IPS DF 6.9 (cell line): ENCODE measurements at regions not wholly inside any gene's neighbourhood (a gene's known extent, or its start where the extent isn't known, plus 50 kb on each side); places are given as distances from the start of the nearest gene placed in this dataset.
"Not testable (repeated sequence)": the region's sequence is repeated elsewhere in the genome, so short reads cannot be mapped to it uniquely, and the experiment has no call there.

ENCODE experiments used
- DNase-seq: peaks from one replicate; pipeline ENCODE4 v3.0.0-alpha.2; 2013; ENCODE audit warnings: low read depth, low spot score
- H3K27ac ChIP-seq: one replicate; pipeline ENCODE4 v1.5.1; 2013; ENCODE audit warnings: low read length, control low read depth
- H3K27me3 ChIP-seq: 2 replicates; pipeline ENCODE4 v1.6.1; 2013; ENCODE audit warnings: mild to moderate bottlenecking, low read length; ENCODE audit not compliant: control insufficient read depth, insufficient read depth
- H3K36me3 ChIP-seq: 2 replicates; pipeline ENCODE4 v1.6.1; 2013; ENCODE audit warnings: low read length; ENCODE audit not compliant: control insufficient read depth, insufficient read depth
- H3K4me1 ChIP-seq: 2 replicates; pipeline ENCODE4 v1.6.1; 2013; ENCODE audit warnings: low read length; ENCODE audit not compliant: control insufficient read depth, insufficient read depth
- H3K4me3 ChIP-seq: 2 replicates; pipeline ENCODE4 v1.5.1; 2013; ENCODE audit warnings: mild to moderate bottlenecking, low read length
- H3K9me3 ChIP-seq: 2 replicates; pipeline ENCODE4 v1.6.1; 2013; ENCODE audit warnings: low read length, inconsistent platforms; ENCODE audit not compliant: control insufficient read depth, insufficient read depth
- WGBS: extraction: QIAGEN DNeasy Blood & Tissue Kit; methylation state at CpG from one replicate; pipeline ENCODE4 v1.1.7; 2013; ENCODE audit warnings: mixed read lengths, missing lambda C conversion rate; ENCODE audit not compliant: insufficient read length, insufficient coverage; 5-methylcytosine and 5-hydroxymethylcytosine counted together

DNA sequence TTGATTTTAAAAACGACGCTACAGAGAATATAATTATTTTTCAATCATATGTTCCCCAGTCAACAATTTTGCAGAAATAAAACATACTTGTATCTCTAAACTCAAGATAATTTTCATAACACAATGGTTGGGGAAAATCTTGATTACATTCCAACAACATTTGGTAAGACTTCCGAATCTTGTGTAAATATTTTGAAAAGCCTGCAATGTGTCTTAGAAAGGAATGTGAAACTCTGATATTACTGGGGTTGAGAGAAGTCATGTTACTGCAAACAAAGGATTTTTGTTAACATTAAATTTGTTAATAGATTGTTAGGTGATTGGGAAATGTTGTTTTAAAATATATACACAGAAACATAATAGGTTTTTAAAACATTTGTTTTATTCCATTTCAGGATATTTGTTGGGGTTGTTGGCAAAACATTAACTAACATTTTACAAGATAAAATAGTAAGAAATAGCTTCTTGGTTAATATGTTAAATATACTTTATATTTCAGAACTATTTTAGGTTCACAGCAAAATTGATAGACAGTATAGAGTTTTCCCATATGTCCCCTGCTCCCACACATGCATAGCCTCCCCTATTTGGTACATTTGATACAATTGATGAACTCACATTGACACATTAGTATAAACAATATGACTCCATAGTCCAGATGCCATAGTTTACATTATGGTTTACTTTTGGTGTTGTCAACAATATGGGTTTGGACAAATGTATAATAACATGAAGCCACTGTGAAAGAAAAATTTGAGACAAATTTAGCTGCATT is 218.6 kb upstream of the FAM47A start:
- H3K27me3 ChIP-seq: no peaks in the 10 kb centered on the region
- no CpG with 5 or more reads among the region's 3 CpGs for WGBS

DNA sequence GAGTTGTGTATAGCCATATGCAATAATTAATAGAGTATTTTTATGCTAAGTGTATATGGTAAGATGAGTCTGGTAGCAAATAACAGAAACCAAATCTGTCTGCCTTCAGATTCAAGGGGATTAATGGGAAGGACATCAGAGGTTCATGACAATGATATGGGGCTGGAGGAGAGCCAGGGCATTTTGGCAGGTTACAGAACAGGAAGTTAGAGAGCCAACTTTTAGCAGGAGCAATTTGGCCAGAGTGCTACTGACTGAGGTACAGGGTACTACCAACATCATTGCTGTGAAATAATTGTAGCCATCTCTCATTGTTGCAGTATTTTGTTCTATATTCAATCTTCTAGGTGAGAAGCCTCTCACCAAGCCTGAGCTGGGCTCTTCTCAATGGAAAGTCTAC is 210.9 kb upstream of the FAM47A start:
- no peak for DNase-seq

More for the DNA sequence above, 218.6 kb upstream of the FAM47A start:
- Histone ChIP-seq H3K4me3 (no peak overlapping the region), H3K9me3 (no peaks in the 10 kb centered on the region), H3K27ac (no peak overlapping the region), H3K36me3 (no peaks in the 10 kb centered on the region), H3K4me1 (no peaks in the 10 kb centered on the region)
- no peak for DNase-seq

GRCh38 chrX:34341814-34342213 is 209.7 kb upstream of the FAM47A start:
- H3K9me3 ChIP-seq: no peaks in the 10 kb centered on the region
- WGBS: no CpG with 5 or more reads among the region's 4 CpGs
- H3K36me3 ChIP-seq: no peaks in the 10 kb centered on the region
- no peaks in the 10 kb centered on the region for H3K4me1 ChIP-seq
- H3K4me3 ChIP-seq: no peak overlapping the region
- H3K27me3 ChIP-seq: no peaks in the 10 kb centered on the region
- no peak overlapping the region for H3K27ac ChIP-seq
- no peak for DNase-seq

More for the DNA sequence above, 210.9 kb upstream of the FAM47A start:
- Histone ChIP-seq H3K27ac (no peak overlapping the region), H3K36me3 (no peaks in the 10 kb centered on the region), H3K4me3 (no peak overlapping the region), H3K27me3 (no peaks in the 10 kb centered on the region), H3K9me3 (no peaks in the 10 kb centered on the region), H3K4me1 (no peaks in the 10 kb centered on the region)

DNA sequence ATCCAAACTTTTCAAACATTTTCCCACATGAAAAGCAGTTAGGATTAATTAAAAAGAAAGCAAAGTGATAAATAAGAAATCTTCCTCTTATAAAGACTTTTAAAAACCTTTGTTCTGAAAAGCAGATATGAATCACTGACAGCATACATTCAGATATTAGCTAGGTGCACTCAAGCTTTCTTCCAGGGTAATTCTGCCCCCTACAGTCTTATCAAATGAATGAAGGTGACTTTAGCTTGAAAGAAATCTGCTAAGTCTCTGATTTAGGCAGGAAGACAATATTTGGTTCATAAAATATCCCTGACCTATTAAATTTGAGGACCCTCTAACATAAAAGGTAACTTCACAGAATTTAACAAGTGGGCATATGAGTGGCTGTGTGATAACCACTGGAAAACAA is 209.1 kb upstream of the FAM47A start:
- DNase-seq: no peak
- Histone ChIP-seq H3K27me3 (no peaks in the 10 kb centered on the region), H3K36me3 (no peaks in the 10 kb centered on the region), H3K4me3 (no peak overlapping the region), H3K4me1 (no peaks in the 10 kb centered on the region), H3K9me3 (no peaks in the 10 kb centered on the region), H3K27ac (no peak overlapping the region)

GRCh38 chrX:34338046-34338445 is 205.9 kb upstream of the FAM47A start:
- Histone ChIP-seq H3K27me3 (no peaks in the 10 kb centered on the region), H3K27ac (no peak overlapping the region), H3K4me3 (no peak overlapping the region), H3K4me1 (no peaks in the 10 kb centered on the region), H3K36me3 (no peaks in the 10 kb centered on the region), H3K9me3 (no peaks in the 10 kb centered on the region)
- no peak for DNase-seq

GRCh38 chrX:34335376-34335775 is 203.3 kb upstream of the FAM47A start:
- H3K9me3 ChIP-seq, H3K4me3 ChIP-seq, H3K36me3 ChIP-seq, H3K27ac ChIP-seq, DNase-seq, H3K4me1 ChIP-seq, H3K27me3 ChIP-seq: not testable (repeated sequence)
- no CpG with 5 or more reads among the region's 2 CpGs for WGBS

- no peaks in the 10 kb centered on the region for H3K27me3 ChIP-seq
- H3K4me1 ChIP-seq: no peaks in the 10 kb centered on the region
- H3K36me3 ChIP-seq: no peaks in the 10 kb centered on the region
- H3K27ac ChIP-seq: no peak overlapping the region
- H3K4me3 ChIP-seq: no peak overlapping the region
- WGBS: no CpG with 5 or more reads among the region's 2 CpGs
- DNase-seq: no peak
- no peaks in the 10 kb centered on the region for H3K9me3 ChIP-seq
Observed at GRCh38 chrX:34332334-34332733, 200.2 kb upstream of the FAM47A start.

DNA sequence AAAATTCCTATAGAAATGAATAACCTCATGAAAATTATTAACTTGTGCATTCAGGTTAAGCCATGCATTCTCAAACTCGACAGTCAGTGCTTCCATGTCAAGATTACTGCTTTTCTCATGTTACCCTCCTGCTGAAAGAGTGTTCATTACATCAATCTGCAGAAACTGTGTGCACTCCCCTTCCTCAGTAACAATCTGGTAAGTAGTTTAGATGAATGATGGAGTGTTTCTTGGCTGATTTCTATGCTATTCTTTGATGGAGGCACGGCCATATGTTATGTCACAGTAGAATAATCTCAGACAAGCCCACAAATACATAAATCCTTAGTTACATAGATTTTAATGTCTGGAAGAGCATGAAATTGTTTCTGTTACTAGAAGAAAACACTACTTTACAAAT is 193.3 kb upstream of the FAM47A start:
- WGBS: no CpG with 5 or more reads among the region's 2 CpGs
- H3K27me3 ChIP-seq: no peaks in the 10 kb centered on the region
- no peak overlapping the region for H3K4me3 ChIP-seq

GRCh38 chrX:34320424-34320823 is 188.3 kb upstream of the FAM47A start:
- H3K27me3 ChIP-seq, H3K36me3 ChIP-seq, H3K4me3 ChIP-seq, H3K9me3 ChIP-seq, DNase-seq, H3K27ac ChIP-seq, H3K4me1 ChIP-seq: not testable (repeated sequence)
- WGBS: no CpG with 5 or more reads among the region's 16 CpGs

More for the DNA sequence above, 193.3 kb upstream of the FAM47A start:
- Histone ChIP-seq H3K9me3 (no peaks in the 10 kb centered on the region), H3K27ac (no peak overlapping the region), H3K4me1 (no peaks in the 10 kb centered on the region), H3K36me3 (no peaks in the 10 kb centered on the region)
- no peak for DNase-seq

DNA sequence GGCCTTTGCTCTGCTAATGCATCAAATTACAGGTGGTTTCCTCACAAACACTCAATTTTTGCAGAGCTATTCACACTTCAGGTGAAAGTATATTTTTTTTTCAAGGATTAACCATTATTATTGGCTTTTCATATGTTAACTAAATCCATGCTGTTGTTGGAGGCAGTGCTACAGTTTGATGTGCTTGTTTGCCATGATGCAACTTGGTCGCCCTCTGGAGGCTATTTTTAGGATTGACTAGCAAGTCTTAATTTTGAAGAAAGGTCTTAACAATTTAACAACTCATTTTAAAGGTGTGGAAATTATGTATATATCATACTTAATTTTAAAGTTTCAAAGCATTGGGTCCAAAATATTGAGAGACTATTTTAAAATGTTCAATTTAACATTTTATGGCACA is 168.8 kb upstream of the FAM47A start:
- peak; percentile 5 for DNase-seq
- H3K4me1 ChIP-seq: no peaks in the 10 kb centered on the region
- H3K27me3 ChIP-seq: no peaks in the 10 kb centered on the region
- H3K9me3 ChIP-seq: no peaks in the 10 kb centered on the region
- H3K4me3 ChIP-seq: no peak overlapping the region
- no CpG with 5 or more reads among the region's 1 CpG for WGBS
- no peaks in the 10 kb centered on the region for H3K36me3 ChIP-seq
- no peak overlapping the region for H3K27ac ChIP-seq

GRCh38 chrX:34299451-34299967 is 167.4 kb upstream of the FAM47A start:
- Histone ChIP-seq H3K4me1 (no peaks in the 10 kb centered on the region), H3K27ac (no peak overlapping the region), H3K27me3 (no peaks in the 10 kb centered on the region), H3K36me3 (no peaks in the 10 kb centered on the region), H3K9me3 (no peaks in the 10 kb centered on the region), H3K4me3 (no peak overlapping the region)
- no peak for DNase-seq
- WGBS: no CpG with 5 or more reads among the region's 2 CpGs
